ENCODE measurements at regions not wholly inside any gene's neighbourhood (a gene's known extent, or its start where the extent isn't known, plus 50 kb on each side); places are given as distances from the start of the nearest gene placed in this dataset.

DNA sequence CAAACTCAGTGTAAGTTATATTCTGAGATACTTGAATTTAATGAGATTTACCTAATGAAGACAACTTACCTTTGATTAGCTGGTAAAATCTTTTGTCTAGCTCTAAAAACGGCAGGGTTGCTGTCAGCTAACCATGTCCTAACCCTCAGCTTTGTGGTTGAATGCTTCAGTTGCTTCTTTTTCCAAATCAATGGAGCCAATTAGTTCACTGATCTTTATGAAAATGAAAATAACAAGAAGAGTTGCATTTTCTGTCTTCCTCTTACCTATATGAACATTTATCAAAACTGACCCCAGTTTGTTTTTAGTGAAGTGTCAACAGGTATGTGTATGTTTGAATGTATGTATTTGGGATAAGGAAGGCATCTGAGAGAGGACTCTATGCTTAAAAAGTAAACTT is 253.1 kb upstream of the MTPN start:
- peaks cover 0 to 3% of the 10 kb centered on the region in 2 experiments; a peak in 1 of 4 replicates for H3K4me1 Mint-ChIP-seq
- Histone ChIP-seq H4K8ac (replicated peaks; ENCODE audit: insufficient read length, low read depth, low read length) (no peak overlapping the region), H2AK5ac (ENCODE audit: insufficient read length, low read length) (no peak overlapping the region), H3K9ac (ENCODE audit: extremely low read depth, insufficient read length, low read length) (no peak overlapping the region), H3K56ac (ENCODE audit: insufficient read length, low read depth, low read length) (no peak overlapping the region), H3K23ac (ENCODE audit: insufficient read length, low read depth, low read length) (no peak overlapping the region), H2BK5ac (ENCODE audit: insufficient read length, low read length) (no peak overlapping the region), H3K79me2 (ENCODE audit: insufficient read depth, low read length) (no peaks in the 10 kb centered on the region), H3K27me3 (ENCODE audit: insufficient read depth, low read length) (no peaks in the 10 kb centered on the region), H4K91ac (ENCODE audit: insufficient read length, low read depth, low read length) (no peak overlapping the region), H3K79me1 (ENCODE audit: insufficient read depth, low read depth, low read length, poor library complexity, severe bottlenecking) (no peaks in the 10 kb centered on the region), H4K20me1 (ENCODE audit: control insufficient read depth, insufficient read depth, insufficient read length) (no peaks in the 10 kb centered on the region), H3K14ac (ENCODE audit: insufficient read depth, low read length) (no peak overlapping the region), H3K27ac (ENCODE audit: insufficient read length, low read depth, low read length) (no peak overlapping the region), H2BK120ac (ENCODE audit: low read depth, low read length, poor library complexity, severe bottlenecking) (no peak overlapping the region), H3T11ph (ENCODE audit: low read length) (no peak overlapping the region), H3K4ac (ENCODE audit: low read depth, low read length) (no peak overlapping the region), H2BK15ac (ENCODE audit: low read depth, low read length) (no peak overlapping the region), H3K9me3 (ENCODE audit: control insufficient read depth, low read depth, low read length) (no peaks in the 10 kb centered on the region), H3K4me1 (ENCODE audit: insufficient read depth, low read length) (no peaks in the 10 kb centered on the region), H2BK20ac (ENCODE audit: low read depth, low read length, poor library complexity, severe bottlenecking) (no peak overlapping the region), H2AFZ (ENCODE audit: low read length) (no peak overlapping the region), H3K18ac (ENCODE audit: insufficient read length, low read depth, low read length) (no peak overlapping the region), H3K23me2 (ENCODE audit: insufficient read length, low read depth, low read length, poor library complexity, severe bottlenecking) (no peaks in the 10 kb centered on the region), H3K4me2 (ENCODE audit: insufficient read depth, insufficient read length, low read length) (no peak overlapping the region), H2BK12ac (ENCODE audit: insufficient read length, low read depth, low read length) (no peak overlapping the region), H4K5ac (ENCODE audit: insufficient read length, low read depth, low read length) (no peak overlapping the region)
- DNase-seq, result no peak
- no CpG with 5 or more reads among the region's 1 CpG for WGBS (ENCODE audit: extremely low coverage, insufficient read length, low lambda C conversion rate)
- H3K27ac Mint-ChIP-seq, result no peak overlapping the region
- TF ChIP-seq CTCF (conservative IDR thresholded peaks at IDR 0.05), result no peak
- H3K36me3 Mint-ChIP-seq (ENCODE audit: insufficient read depth in 1 of 3, low read depth in 3 of 3), result peaks cover 0 to 1% (median 0%) of the 10 kb centered on the region in 3 experiments; a peak in 1 of 7 replicates
- H3K9me3 Mint-ChIP-seq, result peaks cover 2 to 3% of the 10 kb centered on the region in 2 experiments; a peak in 2 of 5 replicates
- H3K27me3 Mint-ChIP-seq (ENCODE audit: low read depth), result no peaks in the 10 kb centered on the region
- H3K4me3 Mint-ChIP-seq, result no peak overlapping the region
